AG04449 (cell line): ENCODE measurements at regions not wholly inside any gene's neighbourhood (a gene's known extent, or its start where the extent isn't known, plus 50 kb on each side); places are given as distances from the start of the nearest gene placed in this dataset.

Experiments
- CTCF ChIA-PET: fragments of 350-600 bp; formaldehyde crosslinking; extraction: SDS; loops from one replicate; lab custom pipeline; 2021; ENCODE audit warnings: antibody characterized with exemption; lab: Yijun Ruan, JAX
- POLR2A ChIA-PET: fragments of 400-600, 350-600 bp; formaldehyde crosslinking; extraction: SDS; loops from one replicate; lab custom pipeline; 2020; ENCODE audit warnings: antibody characterized with exemption, inconsistent platforms; lab: Yijun Ruan, JAX
- DNase-seq: peaks from one replicate; pipeline ENCODE4 v3.0.0-alpha.2; 2010; ENCODE audit warnings: low read depth, low spot score
- H3K4me3 ChIP-seq: 2 replicates; pipeline ENCODE4 v1.5.1; 2011; ENCODE audit warnings: low read depth, mild to moderate bottlenecking, control low read depth, low read length
- TF ChIP-seq, protein P1 (sequence below): IDR thresholded peaks from one replicate; pipeline ENCODE4 v1.5.1; 2011; ENCODE audit warnings: mild to moderate bottlenecking, moderate library complexity, low read length, control low read depth, inconsistent platforms; ENCODE audit not compliant: insufficient read depth; ENCODE audit errors: missing control alignments

DNA sequence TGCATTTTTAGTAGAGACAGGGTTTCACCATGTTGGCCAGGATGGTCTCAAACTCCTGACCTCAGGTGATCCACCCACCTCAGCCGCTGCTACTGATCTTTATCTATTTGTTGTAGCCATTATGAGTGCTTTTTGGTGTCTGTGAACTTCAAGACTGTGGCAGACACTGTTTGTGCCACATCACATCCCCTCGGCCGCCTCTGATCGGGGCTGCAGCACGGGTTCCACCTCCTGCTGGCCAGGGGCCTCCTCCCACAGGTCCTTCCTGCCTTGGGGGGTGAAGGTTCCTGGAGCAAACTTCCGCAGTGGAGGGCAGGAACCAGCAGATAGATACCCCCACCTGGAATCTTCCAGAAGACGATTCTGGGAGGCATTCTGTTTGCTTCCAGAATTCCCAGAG, 98.5 kb downstream of the C9orf50 start:
- DNase-seq, result no peak
- ChIA-PET POLR2A (no interaction called here), CTCF (no interaction called here)
- TF ChIP-seq, protein P1, sequence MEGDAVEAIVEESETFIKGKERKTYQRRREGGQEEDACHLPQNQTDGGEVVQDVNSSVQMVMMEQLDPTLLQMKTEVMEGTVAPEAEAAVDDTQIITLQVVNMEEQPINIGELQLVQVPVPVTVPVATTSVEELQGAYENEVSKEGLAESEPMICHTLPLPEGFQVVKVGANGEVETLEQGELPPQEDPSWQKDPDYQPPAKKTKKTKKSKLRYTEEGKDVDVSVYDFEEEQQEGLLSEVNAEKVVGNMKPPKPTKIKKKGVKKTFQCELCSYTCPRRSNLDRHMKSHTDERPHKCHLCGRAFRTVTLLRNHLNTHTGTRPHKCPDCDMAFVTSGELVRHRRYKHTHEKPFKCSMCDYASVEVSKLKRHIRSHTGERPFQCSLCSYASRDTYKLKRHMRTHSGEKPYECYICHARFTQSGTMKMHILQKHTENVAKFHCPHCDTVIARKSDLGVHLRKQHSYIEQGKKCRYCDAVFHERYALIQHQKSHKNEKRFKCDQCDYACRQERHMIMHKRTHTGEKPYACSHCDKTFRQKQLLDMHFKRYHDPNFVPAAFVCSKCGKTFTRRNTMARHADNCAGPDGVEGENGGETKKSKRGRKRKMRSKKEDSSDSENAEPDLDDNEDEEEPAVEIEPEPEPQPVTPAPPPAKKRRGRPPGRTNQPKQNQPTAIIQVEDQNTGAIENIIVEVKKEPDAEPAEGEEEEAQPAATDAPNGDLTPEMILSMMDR, result no peak
- no peak overlapping the region for H3K4me3 ChIP-seq

DNA sequence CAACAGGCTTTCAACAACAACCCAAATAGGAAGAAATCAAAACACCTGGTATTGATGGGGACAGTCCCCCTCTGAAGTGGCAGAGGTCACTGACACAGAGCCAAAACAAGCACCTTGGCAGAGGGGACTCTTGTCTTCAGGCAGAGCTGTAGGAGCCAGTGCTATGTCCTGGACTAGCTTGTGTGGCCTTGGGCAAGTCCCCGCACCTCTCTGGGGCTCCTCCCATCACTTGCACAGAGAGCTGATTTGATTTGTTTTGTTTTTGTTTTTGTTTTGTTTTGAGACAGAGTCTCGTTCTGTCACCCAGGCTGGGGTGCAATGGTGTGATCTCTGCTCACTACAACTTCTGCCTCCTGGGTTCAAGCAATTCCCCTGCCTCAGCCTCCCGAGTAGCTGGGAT, 100.8 kb downstream of the C9orf50 start:
- TF ChIP-seq, protein P1, result no peak
- H3K4me3 ChIP-seq, result no peak overlapping the region
- ChIA-PET POLR2A (no interaction called here), CTCF (no interaction called here)
- no peak for DNase-seq

DNA sequence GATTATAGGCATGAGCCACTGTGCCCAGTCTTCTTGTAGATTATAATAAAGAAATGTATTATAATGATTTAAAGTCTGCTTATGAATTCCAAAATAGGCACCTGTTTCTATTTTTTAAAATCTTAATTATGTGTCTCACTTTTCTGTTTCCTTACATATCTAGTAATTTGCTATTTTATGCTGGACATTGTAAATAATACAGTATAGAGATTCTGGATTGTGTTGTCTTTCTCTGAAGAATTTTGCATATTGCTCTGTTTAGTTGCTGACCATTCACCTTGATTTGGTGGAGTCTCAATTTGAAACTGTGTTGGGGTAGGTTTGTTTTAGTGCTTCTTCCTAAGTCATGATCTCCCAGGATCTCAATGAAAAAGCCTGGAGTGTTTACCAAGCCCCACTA, 102.8 kb downstream of the C9orf50 start:
- ChIA-PET CTCF (no interaction called here), POLR2A (interaction anchor here (0.9 kb wide), 1 partner anchor 9 kb away, joined by 3 read pairs; no protein-coding TSS in a partner anchor)
- no peak for DNase-seq
- TF ChIP-seq, protein P1, result no peak
- H3K4me3 ChIP-seq, result no peak overlapping the region

DNA sequence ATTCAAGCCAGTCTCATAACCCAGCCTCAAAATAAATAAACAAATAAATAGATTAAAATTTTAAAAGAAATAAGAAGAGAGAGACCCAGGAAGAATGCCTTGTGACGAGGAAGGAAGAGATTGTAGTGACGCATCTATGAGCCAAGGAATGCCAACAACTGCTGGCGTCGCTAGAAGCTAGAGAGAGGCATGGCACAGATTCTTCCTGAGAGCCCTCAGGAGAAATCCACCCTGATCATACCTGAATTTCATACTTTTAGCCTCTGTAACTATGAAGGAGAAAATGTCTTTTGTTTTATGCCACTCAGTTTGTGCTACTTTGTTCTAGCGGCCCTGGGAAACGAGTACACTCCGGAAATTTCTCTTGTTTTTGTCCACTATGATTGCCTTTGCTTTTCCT, 103.9 kb downstream of the C9orf50 start:
- CTCF ChIA-PET, result interaction anchor here (0.7 kb wide), 1 partner anchor 11 kb away, joined by 3 read pairs; no protein-coding TSS in a partner anchor
- TF ChIP-seq, protein P1, result no peak
- H3K4me3 ChIP-seq, result no peak overlapping the region
- no peak for DNase-seq
- POLR2A ChIA-PET, result no interaction called here

DNA sequence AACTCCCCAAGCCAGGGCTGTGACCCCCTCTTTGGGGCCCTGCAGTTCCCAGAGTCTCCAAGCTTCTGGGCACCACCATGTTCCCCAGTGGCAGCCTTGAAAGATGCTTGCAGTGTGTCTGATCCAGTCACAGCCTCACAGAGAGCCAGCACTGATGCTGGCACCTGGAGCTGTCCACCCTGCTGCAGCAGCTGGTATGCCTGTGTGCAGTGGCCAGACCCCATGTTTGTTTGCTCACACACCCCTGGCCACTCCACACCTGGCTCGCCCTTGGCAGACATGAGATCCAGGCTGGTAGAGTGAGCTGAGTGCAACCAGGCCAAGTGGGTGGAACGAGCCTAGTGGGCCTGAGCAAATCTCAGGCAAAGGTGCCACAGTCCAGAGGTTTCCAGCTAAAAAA, 106.0 kb downstream of the C9orf50 start:
- DNase-seq, result no peak
- ChIA-PET CTCF (interaction anchor here (1.5 kb wide), 2 partner anchors 376 to 384 kb away, joined by 3 read pairs; no protein-coding TSS in a partner anchor), POLR2A (no interaction called here)
- H3K4me3 ChIP-seq, result no peak overlapping the region
- TF ChIP-seq, protein P1, result no peak

DNA sequence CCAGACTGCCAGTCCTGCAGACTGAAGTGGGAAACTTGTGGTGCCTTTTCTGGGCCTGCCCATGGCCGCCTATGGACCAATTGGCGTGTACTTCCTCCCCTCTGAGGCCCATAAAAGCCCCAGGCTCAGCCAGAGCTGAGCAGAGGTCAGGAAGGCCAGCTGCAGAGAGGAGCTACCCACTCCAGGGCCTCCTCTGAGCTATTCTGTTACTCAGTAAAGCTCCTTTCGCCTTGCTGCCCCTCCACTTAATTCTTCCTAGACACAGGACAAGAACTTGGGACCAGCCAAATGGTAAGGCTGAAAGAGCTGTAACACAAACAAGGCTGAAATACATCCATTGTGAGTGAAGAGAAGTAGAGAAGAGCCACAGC, 106.4 kb downstream of the C9orf50 start:
- CTCF ChIA-PET, result interaction anchor here (1.5 kb wide), 2 partner anchors 376 to 383 kb away, joined by 3 read pairs; no protein-coding TSS in a partner anchor
- TF ChIP-seq, protein P1, result no peak
- POLR2A ChIA-PET, result no interaction called here
- H3K4me3 ChIP-seq, result no peak overlapping the region
- no peak for DNase-seq
